B cell (primary cell): ENCODE measurements at regions not wholly inside any gene's neighbourhood (a gene's known extent, or its start where the extent isn't known, plus 50 kb on each side); places are given as distances from the start of the nearest gene placed in this dataset.
"Not testable (repeated sequence)": the region's sequence is repeated elsewhere in the genome, so short reads cannot be mapped to it uniquely, and the experiment has no call there.

Experiments used
- ATAC-seq: fragments of 200-7000 bp; cut with Tn5 transposase; one replicate; pipeline ENCODE4 v1.10.0; 2021; ENCODE audit warnings: low read depth, mild to moderate bottlenecking, moderate number of reproducible peaks, moderate library complexity
- CTCF ChIA-PET: fragments of 350-600 bp; sonication (Branson Sonifier 250); formaldehyde crosslinking; loops from one replicate; lab custom pipeline; 2021; ENCODE audit warnings: antibody characterized with exemption, inconsistent platforms; lab: Charles Lee
- POLR2A ChIA-PET: fragments of 350-600 bp; sonication (Branson Sonifier 250); formaldehyde crosslinking; loops from one replicate; lab custom pipeline; 2021; ENCODE audit warnings: antibody characterized with exemption; lab: Charles Lee
- DNase-seq: peaks from one replicate; pipeline ENCODE4 v3.0.0; 2013
- H2AFZ ChIP-seq: 2 replicates; pipeline ENCODE4 v1.6.1; 2012; ENCODE audit warnings: mild to moderate bottlenecking, low read depth, low read length; ENCODE audit not compliant: insufficient read depth, poor library complexity, severe bottlenecking
- H3K27ac ChIP-seq, 2 donors: 1 replicate in 1 of 2; 2 replicates in 1 of 2; pipeline ENCODE4 v1.5.1; 2012 to 2013; ENCODE audit warnings: low read length in 2 of 2, mild to moderate bottlenecking in 2 of 2, moderate library complexity in 1 of 2
- H3K27me3 ChIP-seq, 4 experiments: fragments of 200-600 bp in 1 of 4; sonication (generic) in 1 of 4; replicated peaks in 1 of 4; 1 replicate in 2 of 4; 2 replicates in 2 of 4; pipeline versions ENCODE4 v1.6.1 to v1.7.0; 2013 to 2016; ENCODE audit warnings: low read length in 3 of 4, mild to moderate bottlenecking in 2 of 4, mixed read lengths in 1 of 4, moderate library complexity in 1 of 4; ENCODE audit not compliant: insufficient read depth in 4 of 4, control insufficient read depth in 3 of 4; ENCODE audit errors: control extremely low read depth in 1 of 4
- H3K36me3 ChIP-seq, 2 experiments: replicated peaks in 1 of 2; 1 replicate in 1 of 2; 2 replicates in 1 of 2; pipeline versions ENCODE4 v1.6.1 to v1.7.1; 2013; ENCODE audit warnings: low read length in 1 of 2; ENCODE audit not compliant: insufficient read depth in 2 of 2, control insufficient read depth in 1 of 2; ENCODE audit errors: control extremely low read depth in 1 of 2, extremely low read depth in 1 of 2
- H3K4me1 ChIP-seq, 2 donors: fragments of 200-600 bp in 1 of 2; sonication (generic) in 1 of 2; 1 replicate in 1 of 2; 2 replicates in 1 of 2; pipeline versions ENCODE4 v1.5.1 to v1.6.1; 2013 to 2017; ENCODE audit warnings: low read length in 2 of 2; ENCODE audit not compliant: control insufficient read depth in 2 of 2, insufficient read depth in 2 of 2
- H3K4me2 ChIP-seq: replicated peaks from 2 replicates; pipeline ENCODE3; 2012; ENCODE audit warnings: mild to moderate bottlenecking, low read depth, low read length; ENCODE audit not compliant: poor library complexity, severe bottlenecking
- H3K4me3 ChIP-seq, 5 experiments: fragments of 200-600 bp in 1 of 5; sonication (generic) in 1 of 5; 1 replicate in 3 of 5; 2 replicates in 2 of 5; pipeline versions ENCODE4 v1.5.1 to v1.7.0; 2011 to 2016; ENCODE audit warnings: low read length in 4 of 5, mild to moderate bottlenecking in 4 of 5, low read depth in 2 of 5, control low read depth in 1 of 5, moderate library complexity in 1 of 5; ENCODE audit not compliant: insufficient read depth in 1 of 5; ENCODE audit errors: control extremely low read depth in 1 of 5, extremely low read depth in 1 of 5
- H3K79me2 ChIP-seq: fragments of 200-600 bp; sonication (generic); one replicate; pipeline ENCODE4 v1.6.0; 2016; ENCODE audit warnings: low read length; ENCODE audit not compliant: control insufficient read depth, insufficient read depth
- H3K9ac ChIP-seq: fragments of 200-600 bp; sonication (generic); 2 replicates; pipeline ENCODE4 v1.6.1; 2017; ENCODE audit warnings: mild to moderate bottlenecking, low read length, moderate library complexity
- H3K9me3 ChIP-seq, 3 donors: one replicate each; pipeline versions ENCODE4 v1.6.1 to v1.7.1; 2013; ENCODE audit warnings: low read length in 2 of 3; ENCODE audit not compliant: control insufficient read depth in 2 of 3, insufficient read depth in 1 of 3; ENCODE audit errors: control extremely low read depth in 1 of 3
- H4K20me1 ChIP-seq: 2 replicates; pipeline ENCODE4 v1.6.0; 2012; ENCODE audit warnings: mild to moderate bottlenecking, low read length; ENCODE audit not compliant: insufficient read depth, control insufficient read depth, poor library complexity, severe bottlenecking
- H3K27ac Mint-ChIP-seq: one replicate; pipeline ENCODE4 v1.8.0; 2021; ENCODE audit warnings: mixed read lengths
- H3K27me3 Mint-ChIP-seq: one replicate; pipeline ENCODE4 v1.8.0; 2021; ENCODE audit warnings: mixed read lengths
- H3K4me1 Mint-ChIP-seq: one replicate; pipeline ENCODE4 v1.8.0; 2021; ENCODE audit warnings: mixed read lengths
- H3K4me3 Mint-ChIP-seq: one replicate; pipeline ENCODE4 v1.8.0; 2021; ENCODE audit warnings: mixed read lengths
- H3K9me3 Mint-ChIP-seq: one replicate; pipeline ENCODE4 v1.8.0; 2022; ENCODE audit warnings: mixed read lengths; ENCODE audit not compliant: insufficient read depth
- CTCF ChIP-seq: fragments of 200-600 bp; IDR thresholded peaks from one replicate; pipeline ENCODE4 v1.8.0; 2022; ENCODE audit warnings: antibody characterized with exemption, mild to moderate bottlenecking
- EZH2 ChIP-seq: IDR thresholded peaks from 2 replicates; pipeline ENCODE4 v1.6.1; 2012; ENCODE audit warnings: borderline replicate concordance, low read depth, mild to moderate bottlenecking, moderate library complexity, low read length; ENCODE audit not compliant: insufficient read depth, poor library complexity, severe bottlenecking
- WGBS: methylation state at CpG from one replicate; pipeline ENCODE4 v1.1.5; 2013; ENCODE audit warnings: missing lambda C conversion rate; ENCODE audit not compliant: insufficient coverage; 5-methylcytosine and 5-hydroxymethylcytosine counted together
- intact Hi-C: fragments of 100-400 bp; cut with micrococcal nuclease; formaldehyde crosslinking; loops from one replicate; pipeline ENCODE4 v1.10.0; 2022

GRCh38 chr10:46175296-46175695 is 111.5 kb upstream of the ANTXRL start:
- H3K9me3 Mint-ChIP-seq = no peaks in the 10 kb centered on the region
- Histone ChIP-seq H3K79me2 (no peaks in the 10 kb centered on the region), H3K4me1 (no peaks in the 10 kb centered on the region), H3K4me2 (no peak overlapping the region), H3K27me3 (no peaks in the 10 kb centered on the region), H4K20me1 (no peaks in the 10 kb centered on the region), H3K36me3 (no peaks in the 10 kb centered on the region), H3K27ac (no peak overlapping the region), H3K9me3 (peaks cover 0 to 4% (median 4%) of the 10 kb centered on the region in 3 donors), H3K9ac (no peak overlapping the region), H2AFZ (no peak overlapping the region), H3K4me3 (no peak overlapping the region)
- peaks cover 31% of the 10 kb centered on the region for H3K27me3 Mint-ChIP-seq
- ChIA-PET POLR2A (no interaction called here), CTCF (no interaction called here)
- H3K27ac Mint-ChIP-seq = no peak overlapping the region
- no peaks in the 10 kb centered on the region for H3K4me1 Mint-ChIP-seq
- no peak overlapping the region for H3K4me3 Mint-ChIP-seq
- TF ChIP-seq CTCF = no peak
- TF ChIP-seq EZH2 = no peak
- intact Hi-C loops = no loop called here
- WGBS = no CpG with 5 or more reads among the region's 1 CpG
- DNase-seq (no peak), ATAC-seq (no peak)

- DNase-seq = no peak
- intact Hi-C loops = no loop called here
- no peak overlapping the region for H3K9ac ChIP-seq
- Mint-ChIP-seq H3K4me3 (no peak overlapping the region), H3K4me1 (no peaks in the 10 kb centered on the region), H3K9me3 (no peaks in the 10 kb centered on the region), H3K27ac (no peak overlapping the region), H3K27me3 (peaks cover 28% of the 10 kb centered on the region)
- H2AFZ ChIP-seq = no peak overlapping the region
- no peak for ATAC-seq
- no peaks in the 10 kb centered on the region for H3K79me2 ChIP-seq
- no peaks in the 10 kb centered on the region for H3K36me3 ChIP-seq
- ChIA-PET POLR2A (no interaction called here), CTCF (no interaction called here)
- H3K4me3 ChIP-seq = no peak overlapping the region
- no peak overlapping the region for H3K4me2 ChIP-seq
- no peaks in the 10 kb centered on the region for H4K20me1 ChIP-seq
- no peak overlapping the region for H3K27ac ChIP-seq
- no peaks in the 10 kb centered on the region for H3K9me3 ChIP-seq
- H3K4me1 ChIP-seq = no peaks in the 10 kb centered on the region
- no peaks in the 10 kb centered on the region for H3K27me3 ChIP-seq
- TF ChIP-seq EZH2 (no peak), CTCF (no peak)
Measured at GRCh38 chr10:46175831-46176230, 111.0 kb upstream of the ANTXRL start.

GRCh38 chr10:46187431-46187830 is 99.4 kb upstream of the ANTXRL start:
- H2AFZ ChIP-seq, H3K9me3 Mint-ChIP-seq, H3K36me3 ChIP-seq, H3K4me3 Mint-ChIP-seq, H3K9me3 ChIP-seq, POLR2A ChIA-PET, H3K4me2 ChIP-seq, H3K4me1 ChIP-seq, H3K27me3 ChIP-seq, DNase-seq, H3K79me2 ChIP-seq, H3K9ac ChIP-seq, H3K4me3 ChIP-seq, intact Hi-C loops, ATAC-seq, CTCF ChIA-PET, H3K27ac ChIP-seq, H4K20me1 ChIP-seq, H3K4me1 Mint-ChIP-seq, H3K27ac Mint-ChIP-seq: not testable (repeated sequence)
- peaks cover 17% of the 10 kb centered on the region for H3K27me3 Mint-ChIP-seq
- no CpG with 5 or more reads among the region's 3 CpGs for WGBS
